ELF-1 (cell line): ENCODE measurements at regions not wholly inside any gene's neighbourhood (a gene's known extent, or its start where the extent isn't known, plus 50 kb on each side); places are given as distances from the start of the nearest gene placed in this dataset.

Experiments
- DNase-seq: peaks from one replicate; pipeline ENCODE4 v3.0.0-alpha.2; 2016; ENCODE audit warnings: low read depth, low spot score

DNA sequence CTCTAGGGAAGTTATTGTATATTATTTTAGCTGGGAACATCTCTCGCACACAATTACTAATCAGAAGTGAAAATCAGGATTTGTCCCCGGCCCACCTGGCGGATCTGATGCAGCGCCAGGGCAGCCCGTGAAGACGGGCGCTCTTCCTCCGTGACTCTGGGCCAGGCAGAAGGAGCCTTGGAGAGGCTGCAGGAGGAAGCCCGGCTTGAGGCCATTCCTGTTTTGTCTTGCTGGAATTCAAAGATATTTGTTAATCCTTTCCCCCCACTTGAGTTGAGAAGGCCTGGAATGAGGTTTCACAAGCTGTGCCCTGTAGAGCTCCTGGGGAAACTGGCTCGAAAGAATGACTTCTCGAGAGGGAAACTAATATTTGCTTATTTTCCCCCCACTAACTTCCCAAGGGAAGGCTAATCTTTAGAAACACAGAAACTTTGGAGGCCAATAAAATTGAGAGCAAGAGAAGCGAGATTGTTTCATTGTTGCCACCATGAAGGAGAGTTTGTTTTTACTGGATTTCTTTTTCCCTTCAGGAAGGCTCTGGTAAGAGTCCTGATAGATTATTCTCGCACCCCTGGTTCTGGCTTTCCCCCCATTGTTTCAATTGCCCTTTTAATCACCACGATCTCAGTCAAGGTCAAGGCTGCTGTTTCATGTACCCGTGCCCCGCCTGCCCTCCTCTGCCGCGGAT lies 92.8 kb upstream of the SEPTIN5 start:
- DNase-seq: peak; percentile 38

DNA sequence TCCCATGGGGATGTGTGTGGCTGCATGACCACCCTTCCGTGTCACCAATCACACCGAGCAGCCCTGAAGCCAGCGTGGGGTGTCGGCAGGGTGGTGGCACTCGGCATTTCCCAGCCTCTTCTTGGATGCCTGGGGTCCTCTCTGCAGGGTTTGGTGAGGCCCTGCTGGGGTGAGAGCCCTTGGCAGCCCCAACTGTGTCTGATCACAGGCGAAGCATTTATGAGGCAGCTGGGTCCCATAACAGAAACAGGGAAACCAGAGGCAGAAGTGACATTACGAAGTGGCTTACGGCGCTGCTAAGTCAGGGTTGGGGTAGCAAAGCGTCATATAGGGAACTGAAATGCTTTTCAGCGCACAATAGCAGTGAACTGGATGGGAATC lies 92.3 kb upstream of the SEPTIN5 start:
- no peak for DNase-seq

DNA sequence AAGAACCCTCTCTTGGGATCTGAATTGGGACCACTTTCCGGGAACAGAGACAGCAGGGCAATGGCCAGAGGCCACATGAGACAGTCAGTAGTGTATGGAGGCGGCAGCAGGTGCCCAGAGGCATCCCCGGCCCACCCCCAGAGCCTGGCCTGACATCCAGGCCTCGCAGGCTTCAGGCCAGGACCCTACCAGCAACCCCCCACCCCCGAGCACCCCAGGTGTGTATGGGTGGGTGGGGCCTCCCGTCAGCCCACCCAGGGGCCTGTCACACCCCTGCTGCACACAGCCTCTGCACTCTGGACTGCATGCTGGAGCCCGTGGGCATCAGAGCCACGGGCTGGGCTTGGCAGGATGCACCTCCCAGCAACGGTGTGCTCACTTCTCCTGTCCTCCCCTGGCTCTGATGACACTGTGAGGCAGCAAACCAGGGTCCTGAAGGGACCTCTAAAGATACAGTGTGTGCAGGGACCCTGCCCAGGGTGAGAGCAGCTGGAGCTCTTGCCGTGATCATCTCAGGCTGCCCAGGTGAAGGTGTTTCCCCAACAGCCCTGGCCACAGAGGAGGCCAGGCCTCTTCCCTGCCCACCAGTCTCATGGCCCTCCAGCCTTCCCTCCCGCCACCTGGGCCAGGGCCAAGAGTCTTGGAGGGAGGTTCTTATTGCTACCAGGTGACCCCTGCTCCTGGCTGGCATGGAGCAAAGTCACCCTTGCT lies 88.8 kb upstream of the SEPTIN5 start:
- no peak for DNase-seq

DNA sequence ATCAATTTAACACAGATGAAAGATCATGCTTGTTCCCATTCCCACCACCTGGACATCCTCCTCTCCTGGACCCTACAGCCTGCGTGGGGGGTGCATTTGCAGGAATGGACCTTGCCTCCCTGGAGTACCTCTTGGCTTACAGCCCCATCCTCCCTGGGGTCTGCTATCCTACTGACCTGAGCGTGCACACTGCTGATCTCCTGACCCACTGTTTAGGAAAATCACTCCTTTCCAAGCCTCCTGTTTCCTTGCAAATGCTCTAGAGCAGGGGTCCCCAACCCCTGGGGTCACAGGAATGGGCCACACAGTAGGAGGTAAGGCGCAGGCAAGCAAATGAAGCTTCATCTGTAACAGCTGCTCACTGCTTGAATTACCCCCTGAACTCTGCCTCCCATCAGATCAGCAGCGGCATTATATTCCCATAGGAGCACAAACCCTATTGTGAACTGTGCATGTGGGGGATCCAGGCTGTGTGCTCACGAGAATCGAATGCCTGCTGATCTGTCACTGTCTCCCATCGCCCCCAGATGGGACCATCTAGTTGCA lies 88.2 kb upstream of the SEPTIN5 start:
- no peak for DNase-seq

DNA sequence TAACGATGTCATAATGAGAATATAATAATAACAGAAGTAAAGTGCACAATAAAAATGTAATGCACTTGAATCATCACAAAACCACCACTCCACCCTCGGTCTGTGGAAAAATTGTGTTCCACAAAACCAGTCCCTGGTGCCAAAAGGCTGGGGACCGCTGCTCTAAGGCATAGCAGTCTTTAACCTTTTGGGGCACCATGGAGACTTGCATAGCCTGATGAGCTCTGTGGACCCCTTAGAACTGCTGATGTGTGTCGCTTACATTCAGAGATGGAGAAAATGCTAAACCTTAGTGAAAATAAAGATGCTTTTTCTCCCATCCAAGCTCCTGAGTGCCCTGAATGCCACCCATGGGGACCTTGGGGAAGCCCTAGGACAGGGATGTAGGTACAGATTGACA lies 87.6 kb upstream of the SEPTIN5 start:
- DNase-seq: no peak

DNA sequence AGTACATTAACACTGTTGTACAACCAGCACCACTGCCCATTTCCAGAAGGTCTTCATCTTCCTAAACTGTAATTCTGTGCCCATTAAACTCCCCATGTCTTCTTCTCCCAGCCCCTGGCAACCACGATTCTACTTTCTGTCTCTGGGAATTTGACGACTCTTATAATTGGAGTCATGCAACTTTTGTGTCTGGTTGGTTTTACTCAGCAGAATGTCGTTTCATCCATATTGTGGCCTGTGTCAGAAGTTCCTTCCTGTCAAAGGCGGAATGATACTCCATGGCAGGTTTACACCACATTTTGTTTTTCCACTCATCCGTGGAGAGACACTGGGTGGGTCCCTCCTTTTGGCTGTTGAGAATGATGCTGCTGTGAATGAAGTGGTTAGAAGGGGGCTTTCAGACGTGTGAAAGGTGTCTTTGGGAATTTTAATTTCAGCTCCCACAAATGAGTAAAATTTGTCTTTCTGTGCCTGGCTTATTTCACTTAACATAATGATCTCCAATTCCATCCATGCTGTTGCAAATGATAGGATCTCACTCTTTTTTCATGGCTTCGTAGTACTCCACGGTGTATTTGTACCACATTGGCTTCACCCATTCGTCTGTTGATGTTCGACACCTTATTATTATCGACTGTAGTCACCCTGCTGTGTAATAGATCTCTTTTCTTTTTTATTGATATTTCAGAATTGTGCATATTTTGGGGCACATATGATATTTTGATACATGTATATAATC lies 86.1 kb upstream of the SEPTIN5 start:
- DNase-seq: no peak

DNA sequence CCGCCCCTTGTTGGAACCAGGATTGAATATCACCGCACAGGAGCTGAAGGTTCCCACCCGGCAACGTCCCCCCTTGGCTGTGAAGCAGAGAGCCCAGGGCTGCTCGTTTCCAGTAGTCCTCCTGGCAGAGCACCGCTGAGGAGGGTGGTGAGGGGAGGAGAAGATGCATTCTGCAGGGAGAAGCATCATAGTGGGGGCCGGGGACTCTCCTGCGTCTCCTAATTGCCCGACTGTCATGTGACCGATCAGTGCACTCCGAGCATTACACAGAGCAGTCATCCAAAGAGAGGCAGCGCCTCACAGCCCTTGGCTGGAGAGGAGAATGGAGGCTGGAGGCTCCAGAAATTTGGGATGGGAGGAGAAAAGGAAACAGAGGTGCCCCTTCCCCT lies 85.0 kb upstream of the SEPTIN5 start:
- DNase-seq: peak; percentile 26

DNA sequence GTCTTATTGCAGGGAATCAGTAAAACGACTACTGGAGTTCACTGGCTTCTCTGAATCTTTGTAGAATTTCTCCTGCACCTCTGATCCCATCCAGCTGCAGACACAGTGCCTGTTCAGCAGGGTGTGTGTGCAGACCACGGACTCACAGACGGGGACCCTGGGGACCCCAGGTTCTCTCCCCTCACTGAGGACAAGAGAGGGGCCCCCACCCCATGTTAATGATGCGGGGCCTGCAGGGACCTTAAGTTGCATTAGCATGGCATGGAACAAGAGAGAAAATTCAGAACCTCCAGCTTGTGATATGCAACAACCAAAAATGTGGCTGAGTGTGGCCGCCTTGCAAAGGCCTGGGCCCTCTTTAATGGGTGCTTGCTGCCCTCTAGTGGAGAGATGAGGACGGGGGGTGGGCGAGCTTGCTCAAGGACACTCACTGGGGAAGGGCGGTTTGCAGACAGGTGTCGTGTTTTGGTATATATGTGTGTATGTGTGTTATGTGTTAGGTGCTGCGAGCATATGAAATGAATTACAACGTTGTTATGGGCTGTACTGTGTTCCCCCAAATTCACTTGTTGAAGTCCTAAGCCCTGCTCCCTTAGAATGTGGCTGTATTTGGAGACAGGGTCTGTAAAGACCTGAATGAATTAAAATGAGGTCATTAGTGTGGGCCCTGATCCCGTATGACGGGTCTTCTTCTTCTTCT lies 84.4 kb upstream of the SEPTIN5 start:
- peak; percentile 89 for DNase-seq

DNA sequence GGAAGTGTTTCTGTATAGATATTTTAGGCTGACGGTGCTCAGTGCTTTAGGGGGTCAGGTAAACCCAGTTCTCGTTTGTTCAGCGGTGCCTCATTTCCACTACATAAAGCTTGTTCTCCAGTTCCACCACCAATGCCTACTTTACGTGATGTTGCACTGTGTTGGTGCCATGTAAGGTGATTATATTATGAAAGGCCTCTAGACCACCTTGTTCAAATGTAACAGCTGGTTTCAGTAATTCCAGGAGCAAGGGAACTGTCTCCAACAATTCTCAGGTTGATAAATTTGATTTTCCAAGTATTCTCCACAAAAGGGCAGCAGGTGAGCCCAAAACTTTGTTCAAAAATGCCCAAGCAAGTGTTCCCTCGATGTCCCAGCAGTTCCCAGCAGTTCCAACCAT lies 83.7 kb upstream of the SEPTIN5 start:
- DNase-seq: no peak

DNA sequence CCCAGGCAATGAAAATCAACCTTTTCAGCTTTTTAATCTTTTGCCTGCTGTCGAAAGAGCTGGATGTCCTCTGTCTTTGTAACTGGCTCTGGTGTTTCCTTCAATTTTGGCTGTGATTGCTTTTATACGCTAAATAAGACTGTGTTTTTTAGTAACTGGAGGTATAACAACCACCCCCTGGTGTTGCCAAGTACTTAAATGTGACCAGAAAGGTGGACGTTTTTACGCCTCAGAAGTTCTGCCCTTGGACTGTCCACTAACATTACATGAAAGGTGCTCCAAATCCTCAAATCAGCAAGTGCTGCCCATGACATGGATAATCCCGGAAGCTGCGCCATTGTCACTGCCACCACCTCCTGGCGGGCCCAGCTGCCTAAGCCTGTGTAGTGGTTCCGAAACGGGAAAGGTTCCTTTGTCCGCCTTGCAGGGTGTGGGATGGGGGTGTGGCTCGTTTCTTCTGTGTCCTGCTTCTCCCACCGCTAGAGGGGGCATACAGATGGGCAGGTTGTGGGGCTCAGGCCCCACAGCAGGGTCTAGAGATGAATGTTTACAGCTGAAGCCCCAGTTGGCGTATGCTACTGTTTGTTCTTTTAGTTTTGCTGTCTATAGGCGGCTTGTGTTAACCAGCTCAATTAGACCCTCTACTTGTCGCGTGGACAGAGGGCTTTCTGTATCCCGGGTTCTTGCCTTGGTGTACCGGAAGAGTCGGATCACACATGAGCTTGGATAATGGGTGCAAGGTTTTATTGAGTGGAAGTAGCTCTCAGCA lies 82.2 kb upstream of the SEPTIN5 start:
- peak; percentile 75 for DNase-seq

DNA sequence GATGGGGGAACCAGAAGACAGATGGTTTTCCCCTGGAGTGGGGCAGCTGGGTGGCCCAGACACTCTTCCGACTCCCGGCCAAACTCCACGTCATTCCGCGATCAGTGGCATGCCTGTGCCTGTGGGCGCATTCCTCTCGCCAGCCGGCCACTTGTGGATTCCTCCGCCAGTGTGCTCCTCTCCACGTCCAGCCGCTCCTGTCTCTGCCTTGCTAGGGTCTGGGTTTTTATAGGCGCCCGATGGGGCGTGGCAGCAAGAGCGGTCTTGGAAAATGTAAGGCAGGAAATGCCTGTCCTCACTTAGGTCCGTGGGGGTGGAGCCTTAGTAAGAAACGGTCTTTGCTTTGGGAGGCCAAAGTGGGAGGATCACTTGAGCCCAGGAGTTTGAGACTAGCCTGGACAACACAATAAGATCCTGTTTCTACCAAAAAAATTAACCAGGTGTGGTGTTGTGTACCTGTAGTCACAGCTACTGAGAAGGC lies 81.6 kb upstream of the SEPTIN5 start:
- DNase-seq: peak; percentile 58

DNA sequence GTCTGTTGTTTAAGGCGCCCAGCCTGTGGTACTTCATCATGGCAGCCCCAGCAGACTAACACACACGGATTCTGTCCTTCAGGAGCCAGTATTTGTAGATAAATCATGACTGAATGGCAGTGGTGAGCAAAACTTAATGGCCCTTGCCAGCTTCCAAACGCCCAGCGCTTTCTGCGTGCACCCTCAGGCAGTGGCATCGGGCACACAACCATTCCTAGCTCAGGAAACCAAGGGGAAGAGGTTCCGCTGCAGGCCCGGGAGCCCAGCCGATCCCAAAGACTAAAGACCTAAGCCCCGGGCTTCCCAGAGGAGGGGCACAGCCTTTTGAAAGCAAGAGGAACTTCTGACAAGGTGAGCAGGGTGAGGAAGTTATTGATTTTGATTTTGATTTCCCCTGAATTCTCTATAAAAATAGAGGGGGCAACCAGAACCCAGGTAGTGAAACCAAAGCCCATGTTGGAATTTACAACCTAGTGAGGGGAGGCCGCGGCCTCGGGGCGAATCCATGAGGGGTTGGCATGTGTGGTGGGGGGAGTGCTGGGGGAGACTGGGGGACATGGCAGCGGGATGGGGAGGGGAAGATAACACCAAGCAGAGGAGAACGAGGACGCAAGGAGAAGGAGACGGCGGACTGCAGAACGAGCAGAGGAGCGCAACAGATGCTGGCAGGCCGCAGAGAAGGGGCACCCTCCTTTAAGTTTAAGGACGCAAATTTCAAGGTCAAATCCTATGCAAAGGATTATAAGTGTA lies 79.9 kb upstream of the SEPTIN5 start:
- DNase-seq: no peak

DNA sequence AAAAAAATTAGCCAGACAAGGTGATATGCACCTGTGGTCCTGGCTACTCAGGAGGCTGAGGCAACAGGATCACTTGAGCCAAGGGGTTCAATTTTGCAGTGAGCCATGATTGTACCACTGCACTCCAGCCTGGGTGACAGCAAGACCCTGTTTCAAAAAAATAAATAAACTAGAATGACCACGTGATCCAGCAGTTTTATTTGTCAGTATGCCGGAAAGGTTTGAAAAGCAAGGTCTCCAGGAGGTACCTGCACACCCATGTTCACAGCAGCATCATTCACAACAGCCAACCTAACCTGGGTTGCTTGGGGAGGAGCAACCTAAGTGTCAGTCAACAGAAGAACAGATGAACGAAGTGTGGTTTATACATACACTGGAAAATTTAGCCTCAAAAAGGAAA lies 78.7 kb upstream of the SEPTIN5 start:
- DNase-seq: no peak

DNA sequence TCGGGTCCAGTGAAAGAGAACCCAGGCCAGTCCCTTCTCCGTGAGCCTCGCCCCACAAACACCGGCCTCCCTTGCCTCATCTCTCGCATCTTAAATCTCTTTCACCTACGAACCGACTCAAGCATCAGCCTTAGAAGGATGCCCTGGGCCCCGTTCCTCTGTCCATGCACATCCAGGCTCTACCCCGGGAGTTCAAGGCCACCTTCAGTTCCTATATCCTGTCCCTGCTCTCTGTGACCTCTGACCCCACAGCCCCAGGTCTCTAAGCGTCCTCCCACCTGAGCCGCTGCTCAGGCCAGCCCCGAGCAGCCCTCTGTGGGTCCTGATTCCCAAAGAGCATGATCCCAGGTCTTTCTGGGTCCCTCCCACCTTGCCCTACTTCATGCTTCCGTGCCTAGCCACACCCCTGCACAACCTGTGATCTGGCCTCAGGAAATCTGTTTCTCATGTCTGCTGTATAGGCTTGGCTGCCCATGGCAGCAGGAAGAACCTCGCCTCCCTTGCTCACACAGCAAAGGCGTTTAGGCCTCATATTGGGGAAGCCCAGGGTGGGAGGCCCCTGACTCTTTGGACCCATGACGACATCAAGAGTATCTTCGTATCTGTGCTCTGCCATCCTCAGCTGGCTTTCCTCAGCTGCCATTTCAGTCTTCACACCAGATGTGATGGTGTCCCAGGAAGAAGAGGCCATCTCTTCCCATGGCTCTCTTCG lies 77.5 kb upstream of the SEPTIN5 start:
- no peak for DNase-seq

DNA sequence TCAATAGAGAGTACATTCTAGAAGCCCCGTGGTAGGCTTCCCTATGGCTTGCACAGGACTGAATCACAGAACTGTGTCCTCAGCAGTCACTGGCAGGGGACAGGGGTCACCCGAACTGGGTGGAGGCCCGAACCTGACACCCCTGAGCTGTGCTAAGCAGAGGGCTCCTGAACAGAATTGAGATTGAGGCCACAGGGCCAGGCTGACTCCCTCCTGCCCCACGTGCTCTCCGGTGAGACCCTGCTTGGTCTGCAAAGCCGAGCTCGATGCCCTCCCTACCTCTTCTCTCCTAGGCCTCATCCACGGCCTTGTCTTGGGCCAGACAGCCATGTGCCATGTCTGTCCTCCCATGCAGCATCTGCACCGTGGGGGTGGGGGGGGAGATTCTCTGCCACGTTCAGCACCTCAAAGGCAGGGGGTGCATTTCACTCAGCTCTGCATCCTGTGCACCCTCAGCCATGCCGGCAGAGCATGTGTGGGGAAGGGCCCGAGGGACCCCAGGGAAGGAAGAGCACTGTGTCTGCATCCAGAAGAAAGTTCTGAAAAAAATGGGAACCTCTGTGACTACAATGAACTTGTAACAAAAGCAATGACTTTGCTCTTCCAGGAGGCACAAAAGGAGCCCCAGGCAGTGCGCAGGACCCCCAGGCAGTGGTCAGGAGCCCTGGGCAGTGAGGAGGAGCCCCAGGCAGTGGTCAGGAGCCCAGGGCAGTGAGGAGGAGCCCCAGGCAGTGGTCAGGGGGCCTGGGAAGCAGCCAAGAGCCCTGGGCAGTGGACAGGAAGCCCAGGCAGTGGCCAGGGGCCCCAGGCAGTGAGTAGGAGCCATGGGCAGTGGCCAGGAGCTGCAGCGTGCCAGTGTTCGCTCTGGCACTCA lies 76.7 kb upstream of the SEPTIN5 start:
- DNase-seq: no peak

DNA sequence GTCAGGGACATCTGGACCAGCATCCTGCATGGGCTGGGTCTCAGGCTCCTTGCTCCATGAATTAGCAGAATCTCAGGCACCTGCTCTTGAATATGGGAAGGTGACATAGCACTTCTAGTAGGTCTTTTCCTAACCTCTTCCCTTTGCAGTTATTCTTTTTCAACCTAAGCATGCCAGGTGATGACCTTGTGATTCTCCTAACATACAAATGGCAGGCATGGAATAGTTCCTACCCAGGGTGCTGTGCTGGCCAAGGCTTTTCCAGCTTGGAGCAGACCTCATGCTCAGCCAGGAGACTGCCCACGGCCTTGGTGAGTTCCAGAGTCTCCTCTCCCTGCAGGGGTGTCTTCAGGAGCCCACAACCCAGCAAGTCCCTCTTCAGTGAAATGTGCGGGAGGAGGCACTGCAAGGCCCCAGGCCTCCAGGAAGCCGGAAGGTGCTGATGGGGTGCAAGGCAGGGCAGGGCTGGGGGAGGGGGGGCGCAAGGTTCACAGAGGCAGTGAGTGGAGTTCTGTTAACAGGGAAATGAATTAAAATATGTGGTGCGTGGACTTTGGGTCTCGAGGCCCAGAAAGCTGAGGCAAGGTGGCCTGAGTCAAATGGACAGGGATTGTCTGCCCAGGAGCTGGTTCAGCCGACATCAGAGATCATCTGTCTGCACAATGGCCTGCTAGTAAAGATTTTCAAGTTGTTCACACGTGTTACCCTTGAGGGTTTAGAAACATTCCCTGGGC lies 75.9 kb upstream of the SEPTIN5 start:
- DNase-seq: no peak

DNA sequence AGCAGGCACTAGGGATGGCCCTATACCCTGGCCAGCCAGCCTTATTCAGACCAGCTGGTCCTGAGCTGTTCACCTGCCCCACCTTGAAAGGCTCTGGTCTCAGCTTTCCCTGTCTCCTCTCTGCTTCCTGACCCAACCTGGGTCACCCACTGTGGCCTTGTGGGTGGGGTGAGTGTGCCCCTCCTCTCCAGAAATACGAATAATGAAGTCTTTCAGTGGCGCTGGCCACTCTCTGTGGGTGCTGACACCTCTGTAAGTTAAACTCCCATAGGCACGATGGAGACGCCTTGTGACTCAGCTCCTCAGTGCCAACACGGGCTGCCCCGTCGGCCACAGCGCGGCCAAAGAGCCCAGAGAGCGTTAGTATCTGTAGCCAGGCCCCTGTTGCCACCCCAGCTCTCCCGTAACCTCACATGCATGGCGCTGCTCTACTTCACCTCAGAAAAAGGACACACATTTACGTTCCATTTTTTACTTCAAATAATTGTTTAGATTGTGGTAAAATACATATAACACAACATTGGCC lies 74.6 kb upstream of the SEPTIN5 start:
- no peak for DNase-seq

DNA sequence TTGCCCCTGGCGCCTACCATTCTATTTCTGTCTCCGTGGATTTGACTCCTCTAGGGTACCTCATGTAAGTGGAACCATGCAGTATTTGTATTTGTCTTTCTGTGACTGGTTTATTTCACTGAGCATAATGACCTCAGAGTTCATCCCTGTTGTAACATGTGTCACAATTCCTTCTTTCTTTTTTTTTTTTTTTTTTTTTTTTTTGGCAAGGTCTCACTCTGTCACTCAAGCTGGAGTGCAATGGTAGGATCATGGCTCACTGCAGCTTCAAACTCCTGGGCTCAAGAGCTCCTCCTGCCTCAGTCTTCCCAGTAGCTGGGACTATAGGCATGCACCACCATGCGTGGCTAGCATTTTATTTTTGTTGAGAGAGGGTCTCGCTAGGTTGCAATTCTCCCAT lies 74.0 kb upstream of the SEPTIN5 start:
- DNase-seq: no peak
